GM10266 (cell line): ENCODE measurements at regions not wholly inside any gene's neighbourhood (a gene's known extent, or its start where the extent isn't known, plus 50 kb on each side); places are given as distances from the start of the nearest gene placed in this dataset.

Source experiments
- DNase-seq: peaks from one replicate; pipeline ENCODE4 v3.0.0; 2012; ENCODE audit errors: extremely low spot score
- CTCF ChIP-seq: IDR thresholded peaks from 2 replicates; pipeline ENCODE4 v1.5.1; 2012; ENCODE audit warnings: mild to moderate bottlenecking, low read depth; ENCODE audit not compliant: control insufficient read depth, insufficient read depth; ENCODE audit errors: missing control alignments

GRCh38 chr21:31781737-31782136, 49.8 kb upstream of the SCAF4 start:
- no peak for TF ChIP-seq CTCF
- DNase-seq = no peak
